RKO (cell line): ENCODE measurements at regions not wholly inside any gene's neighbourhood (a gene's known extent, or its start where the extent isn't known, plus 50 kb on each side); places are given as distances from the start of the nearest gene placed in this dataset.

ENCODE experiments used
- DNase-seq: peaks from one replicate; pipeline ENCODE4 v3.0.0-alpha.2; 2016; ENCODE audit warnings: low spot score

- DNase-seq = no peak
These were observed 269.7 kb upstream of the SOX2 start for GRCh38 chr3:181442066-181442465.

- no peak for DNase-seq
These were observed 278.7 kb upstream of the SOX2 start for GRCh38 chr3:181432992-181433391.

GRCh38 chr3:181431748-181432147 lies 280.0 kb upstream of the SOX2 start:
- DNase-seq = no peak

- no peak for DNase-seq
These were observed 286.7 kb upstream of the SOX2 start for GRCh38 chr3:181425074-181425473.

GRCh38 chr3:181418233-181418632 lies 293.5 kb upstream of the SOX2 start:
- no peak for DNase-seq

- DNase-seq = no peak
These were observed 294.0 kb upstream of the SOX2 start for GRCh38 chr3:181417748-181418147.

GRCh38 chr3:181410870-181411269 lies 300.9 kb upstream of the SOX2 start:
- no peak for DNase-seq

GRCh38 chr3:181403876-181404660 lies 307.7 kb upstream of the SOX2 start:
- DNase-seq = no peak

- DNase-seq = no peak
These were observed 309.4 kb upstream of the SOX2 start for GRCh38 chr3:181402347-181402746.

GRCh38 chr3:181384970-181385369 lies 326.8 kb upstream of the SOX2 start:
- peak; percentile 16 for DNase-seq

GRCh38 chr3:181383760-181384159 lies 328.0 kb upstream of the SOX2 start:
- no peak for DNase-seq

GRCh38 chr3:181383201-181383600 lies 328.5 kb upstream of the SOX2 start:
- DNase-seq = no peak

GRCh38 chr3:181382656-181383055 lies 329.1 kb upstream of the SOX2 start:
- no peak for DNase-seq

GRCh38 chr3:181379278-181379677 lies 332.4 kb upstream of the SOX2 start:
- no peak for DNase-seq

GRCh38 chr3:181369637-181370036 lies 342.1 kb upstream of the SOX2 start:
- no peak for DNase-seq

- no peak for DNase-seq
These were observed 348.5 kb upstream of the SOX2 start for GRCh38 chr3:181363231-181363630.

- DNase-seq = no peak
These were observed 349.3 kb upstream of the SOX2 start for GRCh38 chr3:181362378-181362777.

GRCh38 chr3:181358562-181358961 lies 353.2 kb upstream of the SOX2 start:
- DNase-seq = no peak

- DNase-seq = no peak
These were observed 353.7 kb upstream of the SOX2 start for GRCh38 chr3:181358060-181358459.

- no peak for DNase-seq
These were observed 357.6 kb upstream of the SOX2 start for GRCh38 chr3:181354140-181354539.

- DNase-seq = no peak
These were observed 354.8 kb upstream of the DNAJC19 start for GRCh38 chr3:181344331-181344730.

- DNase-seq = no peak
These were observed 347.1 kb upstream of the DNAJC19 start for GRCh38 chr3:181336597-181336996.

- no peak for DNase-seq
These were observed 343.9 kb upstream of the DNAJC19 start for GRCh38 chr3:181333394-181333793.

GRCh38 chr3:181330821-181331563 lies 341.5 kb upstream of the DNAJC19 start:
- no peak for DNase-seq
